ENCODE measurements at regions not wholly inside any gene's neighbourhood (a gene's known extent, or its start where the extent isn't known, plus 50 kb on each side); places are given as distances from the start of the nearest gene placed in this dataset.

GRCh38 chr10:34911661-34912205 lies 96.6 kb upstream of the PARD3 start:
- TF ChIP-seq, protein P1, sequence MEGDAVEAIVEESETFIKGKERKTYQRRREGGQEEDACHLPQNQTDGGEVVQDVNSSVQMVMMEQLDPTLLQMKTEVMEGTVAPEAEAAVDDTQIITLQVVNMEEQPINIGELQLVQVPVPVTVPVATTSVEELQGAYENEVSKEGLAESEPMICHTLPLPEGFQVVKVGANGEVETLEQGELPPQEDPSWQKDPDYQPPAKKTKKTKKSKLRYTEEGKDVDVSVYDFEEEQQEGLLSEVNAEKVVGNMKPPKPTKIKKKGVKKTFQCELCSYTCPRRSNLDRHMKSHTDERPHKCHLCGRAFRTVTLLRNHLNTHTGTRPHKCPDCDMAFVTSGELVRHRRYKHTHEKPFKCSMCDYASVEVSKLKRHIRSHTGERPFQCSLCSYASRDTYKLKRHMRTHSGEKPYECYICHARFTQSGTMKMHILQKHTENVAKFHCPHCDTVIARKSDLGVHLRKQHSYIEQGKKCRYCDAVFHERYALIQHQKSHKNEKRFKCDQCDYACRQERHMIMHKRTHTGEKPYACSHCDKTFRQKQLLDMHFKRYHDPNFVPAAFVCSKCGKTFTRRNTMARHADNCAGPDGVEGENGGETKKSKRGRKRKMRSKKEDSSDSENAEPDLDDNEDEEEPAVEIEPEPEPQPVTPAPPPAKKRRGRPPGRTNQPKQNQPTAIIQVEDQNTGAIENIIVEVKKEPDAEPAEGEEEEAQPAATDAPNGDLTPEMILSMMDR (IDR thresholded peaks at IDR 0.05; ENCODE audit: insufficient read depth, low read depth, low read length): no peak
- peak; percentile 51 for DNase-seq (ENCODE audit: low read depth)
- H3K4me3 ChIP-seq (ENCODE audit: low read depth, low read length): no peak overlapping the region

GRCh38 chr10:34908481-34908880 lies 93.4 kb upstream of the PARD3 start:
- TF ChIP-seq, protein P1 (IDR thresholded peaks at IDR 0.05; ENCODE audit: insufficient read depth, low read depth, low read length): no peak
- peak; percentile 50 for DNase-seq (ENCODE audit: low read depth)
- H3K4me3 ChIP-seq (ENCODE audit: low read depth, low read length): no peak overlapping the region

DNA sequence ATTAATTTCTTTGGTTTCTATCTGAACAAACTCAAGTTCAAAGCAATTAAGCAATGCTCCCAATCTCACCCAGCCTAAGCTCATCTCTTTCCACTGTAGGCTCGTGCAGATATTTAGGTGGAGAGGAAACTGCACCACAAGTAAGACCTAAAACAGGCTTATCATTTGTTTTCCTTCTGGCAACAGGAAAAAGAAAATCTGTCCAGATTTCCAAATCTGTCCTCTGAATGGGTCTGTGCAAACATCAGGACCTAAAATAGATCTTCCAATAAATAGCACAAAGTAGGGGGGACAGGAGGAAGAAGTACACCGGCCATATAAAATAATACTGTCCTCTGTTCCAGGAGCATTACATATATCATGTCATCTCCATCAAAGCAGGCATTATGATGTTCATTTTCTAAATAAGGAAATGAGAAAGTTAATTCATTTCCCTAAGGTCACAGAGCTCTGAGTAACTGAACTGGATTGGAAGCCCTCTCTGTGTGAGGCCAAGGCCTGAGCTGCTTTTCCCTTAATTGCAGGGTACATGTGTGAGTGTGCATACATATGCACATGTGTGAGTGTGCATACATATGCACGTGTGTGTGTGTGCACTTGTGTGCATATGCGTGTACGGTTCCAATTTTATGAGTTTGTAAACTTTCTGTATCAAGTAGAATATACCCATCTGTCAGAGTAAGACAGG lies 92.8 kb upstream of the PARD3 start:
- TF ChIP-seq, protein P1 (IDR thresholded peaks at IDR 0.05; ENCODE audit: insufficient read depth, low read depth, low read length): no peak
- no peak for DNase-seq (ENCODE audit: low read depth)

GRCh38 chr10:34906067-34906965 lies 91.2 kb upstream of the PARD3 start:
- H3K4me3 ChIP-seq (ENCODE audit: low read depth, low read length): no peak overlapping the region
- DNase-seq (ENCODE audit: low read depth): peak; percentile 49
- TF ChIP-seq, protein P1 (IDR thresholded peaks at IDR 0.05; ENCODE audit: insufficient read depth, low read depth, low read length): no peak

More for the DNA sequence above, 92.8 kb upstream of the PARD3 start:
- H3K4me3 ChIP-seq (ENCODE audit: low read depth, low read length): no peak overlapping the region

GRCh38 chr10:34905200-34905927 lies 90.3 kb upstream of the PARD3 start:
- no peak for DNase-seq (ENCODE audit: low read depth)
- TF ChIP-seq, protein P1 (IDR thresholded peaks at IDR 0.05; ENCODE audit: insufficient read depth, low read depth, low read length): no peak
- no peak overlapping the region for H3K4me3 ChIP-seq (ENCODE audit: low read depth, low read length)

- DNase-seq (ENCODE audit: low read depth): no peak
- no peak overlapping the region for H3K4me3 ChIP-seq (ENCODE audit: low read depth, low read length)
- TF ChIP-seq, protein P1 (IDR thresholded peaks at IDR 0.05; ENCODE audit: insufficient read depth, low read depth, low read length): no peak
Measured at GRCh38 chr10:34904191-34904590, 89.1 kb upstream of the PARD3 start.

Measured in fibroblast of villous mesenchyme (primary cell).